ENCODE measurements at regions not wholly inside any gene's neighbourhood (a gene's known extent, or its start where the extent isn't known, plus 50 kb on each side); places are given as distances from the start of the nearest gene placed in this dataset.

- TF ChIP-seq, protein P1, sequence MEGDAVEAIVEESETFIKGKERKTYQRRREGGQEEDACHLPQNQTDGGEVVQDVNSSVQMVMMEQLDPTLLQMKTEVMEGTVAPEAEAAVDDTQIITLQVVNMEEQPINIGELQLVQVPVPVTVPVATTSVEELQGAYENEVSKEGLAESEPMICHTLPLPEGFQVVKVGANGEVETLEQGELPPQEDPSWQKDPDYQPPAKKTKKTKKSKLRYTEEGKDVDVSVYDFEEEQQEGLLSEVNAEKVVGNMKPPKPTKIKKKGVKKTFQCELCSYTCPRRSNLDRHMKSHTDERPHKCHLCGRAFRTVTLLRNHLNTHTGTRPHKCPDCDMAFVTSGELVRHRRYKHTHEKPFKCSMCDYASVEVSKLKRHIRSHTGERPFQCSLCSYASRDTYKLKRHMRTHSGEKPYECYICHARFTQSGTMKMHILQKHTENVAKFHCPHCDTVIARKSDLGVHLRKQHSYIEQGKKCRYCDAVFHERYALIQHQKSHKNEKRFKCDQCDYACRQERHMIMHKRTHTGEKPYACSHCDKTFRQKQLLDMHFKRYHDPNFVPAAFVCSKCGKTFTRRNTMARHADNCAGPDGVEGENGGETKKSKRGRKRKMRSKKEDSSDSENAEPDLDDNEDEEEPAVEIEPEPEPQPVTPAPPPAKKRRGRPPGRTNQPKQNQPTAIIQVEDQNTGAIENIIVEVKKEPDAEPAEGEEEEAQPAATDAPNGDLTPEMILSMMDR (IDR thresholded peaks at IDR 0.05 in 4 of 5, conservative IDR thresholded peaks at IDR 0.05 in 1 of 5), result no peak
- TF ChIP-seq POLR2A (IDR thresholded peaks at IDR 0.05), result no peak
Measured at GRCh38 chr12:23084236-23084995, 459.4 kb downstream of the ETNK1 start.

Data from gastrocnemius medialis (tissue), 4 donors.